NCI-H2227 (cell line): ENCODE measurements at regions not wholly inside any gene's neighbourhood (a gene's known extent, or its start where the extent isn't known, plus 50 kb on each side); places are given as distances from the start of the nearest gene placed in this dataset.
A peak's percentile ranks its signal among the peaks of the same experiment; 100 is the strongest.

Experiments used
- DNase-seq: peaks from one replicate; lab custom pipeline; 2025; ENCODE audit not compliant: unreplicated experiment; lab: John Stamatoyannopoulos, UW

DNA sequence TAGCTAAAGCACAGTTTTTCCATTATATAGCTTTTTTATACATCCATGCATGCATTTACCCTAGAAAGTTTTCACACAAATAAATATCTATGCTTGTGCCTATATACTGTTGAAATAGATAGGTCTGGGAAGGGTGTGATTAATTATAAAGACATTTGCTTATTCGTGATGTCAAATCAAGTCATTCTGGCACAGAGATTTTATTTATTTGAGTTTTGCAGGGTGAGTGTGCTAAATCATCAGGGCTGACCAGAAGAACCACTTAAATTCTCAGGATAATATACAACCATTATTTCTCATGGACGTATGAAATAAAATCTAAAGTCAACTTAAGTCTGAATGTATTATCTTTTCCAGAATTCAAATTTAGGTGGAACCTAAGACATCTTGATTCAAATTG is 295.5 kb downstream of the EPHA4 start:
- DNase-seq: no peak

- DNase-seq: no peak
These were observed 289.7 kb downstream of the EPHA4 start for GRCh38 chr2:221282386-221282785.

DNA sequence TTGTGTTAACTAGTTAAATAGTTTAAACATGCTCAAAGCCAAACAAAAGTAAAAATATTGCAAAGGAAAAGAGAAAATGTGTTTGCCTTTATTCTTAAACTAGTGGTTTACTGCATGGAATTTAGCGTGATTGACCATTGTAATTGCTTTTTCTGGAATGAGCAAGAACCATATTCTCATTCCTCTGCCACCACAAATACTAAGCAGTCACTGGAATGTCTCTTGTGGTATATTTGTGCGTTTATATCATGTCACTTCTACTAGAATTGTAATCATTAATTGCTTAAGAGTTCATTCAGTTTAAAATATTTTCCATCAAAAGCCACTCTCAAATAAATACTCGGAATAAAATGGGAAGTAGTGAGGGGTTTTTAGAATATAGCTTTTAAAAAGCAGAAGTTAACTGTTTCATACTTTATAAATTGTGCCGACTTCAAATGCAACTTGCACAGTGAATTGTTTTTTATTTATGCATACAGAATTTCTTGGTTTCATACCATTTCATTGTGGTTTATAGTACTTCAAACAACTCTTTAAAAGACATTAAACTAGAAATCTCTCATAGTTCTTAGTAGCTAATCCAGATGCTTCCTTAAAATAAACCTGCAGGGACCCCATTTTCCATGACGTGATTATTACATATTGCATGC is 288.1 kb downstream of the EPHA4 start:
- no peak for DNase-seq

DNA sequence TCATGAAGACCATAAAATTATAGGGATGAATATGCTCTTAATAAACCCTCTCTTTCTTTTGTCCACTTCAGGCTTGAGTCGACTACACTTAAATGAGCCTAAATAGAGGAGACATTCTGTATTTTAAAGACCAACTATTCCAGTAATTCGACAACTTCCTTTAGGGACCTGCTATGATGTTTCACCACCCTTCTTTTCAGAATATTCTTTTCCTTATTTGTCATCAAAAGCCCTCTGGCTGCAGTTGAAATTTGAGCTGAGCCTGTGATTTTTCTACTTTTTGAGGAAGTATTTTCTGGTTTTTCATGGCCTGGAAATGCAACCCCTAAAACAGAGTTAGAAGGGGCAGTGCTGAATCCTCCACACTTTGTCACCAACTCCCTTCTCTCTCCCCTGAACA is 287.0 kb downstream of the EPHA4 start:
- no peak for DNase-seq

GRCh38 chr2:221286406-221286805 is 285.7 kb downstream of the EPHA4 start:
- no peak for DNase-seq

DNA sequence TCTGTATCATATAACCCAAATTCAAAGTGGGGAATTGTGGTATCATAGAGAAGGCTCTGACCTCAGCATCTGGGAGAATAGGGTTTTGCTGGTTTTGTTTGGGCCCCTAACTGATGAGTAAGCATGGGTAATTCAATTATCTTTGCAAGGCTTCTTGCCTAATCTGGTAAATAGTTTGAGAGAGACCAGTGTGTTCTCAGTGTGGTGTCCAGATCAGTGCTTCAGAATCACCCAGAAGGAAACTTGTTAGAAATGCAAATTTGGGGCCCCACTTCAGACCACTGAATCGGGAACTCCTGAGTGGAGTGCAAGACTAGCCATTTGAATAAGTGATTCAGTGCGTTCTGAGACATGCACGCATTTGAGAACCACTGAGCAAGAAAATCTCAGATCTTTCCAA is 282.7 kb downstream of the EPHA4 start:
- no peak for DNase-seq

GRCh38 chr2:221289846-221290245 is 282.3 kb downstream of the EPHA4 start:
- no peak for DNase-seq

DNA sequence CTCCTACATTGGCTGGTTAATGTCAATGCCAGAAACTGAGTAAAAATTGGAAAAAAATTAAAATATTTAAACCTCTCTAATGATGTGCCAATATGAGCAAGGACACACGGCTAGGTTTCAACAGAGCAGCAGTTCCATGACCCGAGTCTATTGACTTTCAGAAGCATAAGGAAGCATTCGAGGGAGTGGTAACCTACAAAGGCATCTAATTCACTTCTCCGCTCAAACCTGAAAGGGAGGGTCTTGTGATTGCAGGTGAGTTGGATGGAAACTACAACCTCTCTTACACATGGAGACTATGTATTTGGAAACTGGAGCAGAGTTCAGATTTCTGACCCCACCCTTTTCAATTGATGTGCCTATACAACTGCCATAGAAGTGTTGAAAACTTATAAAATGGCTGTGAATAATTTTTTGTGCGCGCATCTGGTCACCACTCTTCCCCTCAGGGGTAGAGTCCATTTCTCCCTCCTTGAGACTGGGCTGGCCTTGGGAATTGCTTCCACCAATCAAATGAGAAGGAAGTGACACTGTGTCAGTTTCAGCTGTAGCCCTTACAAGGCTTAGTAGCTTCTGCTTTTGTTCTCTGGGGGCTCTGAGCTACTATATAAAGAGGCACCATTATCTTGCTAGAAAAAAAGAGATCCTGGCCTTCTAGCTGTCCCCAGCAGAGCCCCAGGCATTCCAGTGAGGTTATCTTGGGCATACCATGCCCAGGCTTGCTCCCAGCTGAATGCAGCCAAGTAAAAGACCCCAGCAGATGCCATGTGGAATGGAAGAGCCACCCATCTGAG is 278.0 kb downstream of the EPHA4 start:
- DNase-seq: no peak

DNA sequence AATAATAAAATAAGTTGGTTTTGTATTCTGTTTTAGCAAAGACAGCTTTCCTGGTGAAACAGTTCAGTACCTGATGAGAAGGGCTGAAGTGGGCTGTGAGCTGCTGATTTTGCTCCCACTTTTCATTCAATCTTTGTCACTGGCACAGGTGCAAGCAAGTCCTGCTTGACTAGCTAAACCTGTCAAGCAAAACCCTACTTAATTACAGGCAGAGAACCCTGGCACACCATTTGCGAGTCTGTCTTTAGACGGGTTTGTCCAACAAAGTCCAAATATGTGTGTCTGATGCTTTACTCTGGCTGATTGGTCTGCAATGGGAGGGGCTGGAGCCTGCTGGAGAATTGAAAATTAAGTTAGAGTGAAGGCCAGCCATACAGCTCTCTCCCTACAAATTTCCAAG is 267.2 kb downstream of the EPHA4 start:
- DNase-seq: no peak

- DNase-seq: no peak
These were observed 263.5 kb downstream of the EPHA4 start for GRCh38 chr2:221308507-221309066.

- DNase-seq: peak; percentile 49
These were observed 262.1 kb downstream of the EPHA4 start for GRCh38 chr2:221309892-221310583.

- DNase-seq: no peak
These were observed 261.4 kb downstream of the EPHA4 start for GRCh38 chr2:221310730-221311129.

GRCh38 chr2:221312634-221313033 is 259.5 kb downstream of the EPHA4 start:
- no peak for DNase-seq

GRCh38 chr2:221314786-221315185 is 257.3 kb downstream of the EPHA4 start:
- DNase-seq: no peak

DNA sequence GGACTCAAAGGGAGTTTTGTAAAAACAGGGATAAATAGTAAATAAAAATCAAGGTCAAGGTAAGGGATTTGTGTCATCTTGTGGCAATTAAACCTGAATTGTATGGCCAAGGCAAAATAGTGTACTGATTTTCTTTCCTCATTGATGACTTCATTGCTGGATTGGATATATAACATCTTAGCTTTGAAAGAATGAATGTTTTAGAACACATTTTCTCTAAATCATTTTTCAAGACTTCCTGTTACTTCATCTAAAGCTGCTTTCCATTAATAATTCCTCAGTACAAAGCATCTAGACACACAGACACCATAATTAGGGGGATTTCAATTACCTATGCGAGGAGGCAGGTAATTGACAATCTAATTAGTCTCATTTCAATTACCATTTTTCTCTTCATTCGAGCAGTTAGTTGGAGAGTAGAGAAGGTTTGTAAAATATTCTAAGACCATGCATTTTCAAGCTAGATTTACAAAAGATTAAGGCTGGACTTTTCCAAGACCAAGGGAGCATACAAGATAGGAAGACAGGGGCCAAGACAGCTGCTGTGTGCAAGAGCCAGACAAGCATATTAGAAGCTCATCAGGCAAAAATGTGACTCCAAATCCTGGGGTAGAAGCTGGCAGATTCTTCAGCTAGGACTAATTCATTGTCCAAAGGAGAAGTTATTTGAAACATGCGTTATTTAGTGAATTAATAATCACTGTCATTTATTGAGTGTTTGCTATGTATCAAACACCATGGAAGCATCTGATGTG is 253.6 kb downstream of the EPHA4 start:
- no peak for DNase-seq

- no peak for DNase-seq
These were observed 249.4 kb downstream of the EPHA4 start for GRCh38 chr2:221322741-221323140.

DNA sequence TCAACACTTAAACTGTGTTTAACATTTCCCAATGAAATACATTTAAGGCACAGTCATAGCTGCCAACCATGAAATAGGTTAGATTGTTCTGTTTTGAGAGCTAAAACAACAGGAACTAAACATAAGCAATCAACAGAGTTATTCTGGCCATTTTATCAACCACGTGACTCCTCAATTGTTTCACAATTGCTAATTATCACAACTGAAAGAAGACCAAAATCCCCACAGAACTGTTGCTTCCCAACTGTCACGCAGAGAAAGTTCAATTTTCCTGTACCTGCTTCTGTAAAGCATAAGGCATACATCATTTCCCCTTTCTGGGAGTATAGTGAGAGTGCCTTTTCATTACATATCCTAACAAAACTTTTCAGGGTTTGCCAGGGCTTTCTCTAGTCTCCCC is 248.6 kb downstream of the EPHA4 start:
- no peak for DNase-seq

DNA sequence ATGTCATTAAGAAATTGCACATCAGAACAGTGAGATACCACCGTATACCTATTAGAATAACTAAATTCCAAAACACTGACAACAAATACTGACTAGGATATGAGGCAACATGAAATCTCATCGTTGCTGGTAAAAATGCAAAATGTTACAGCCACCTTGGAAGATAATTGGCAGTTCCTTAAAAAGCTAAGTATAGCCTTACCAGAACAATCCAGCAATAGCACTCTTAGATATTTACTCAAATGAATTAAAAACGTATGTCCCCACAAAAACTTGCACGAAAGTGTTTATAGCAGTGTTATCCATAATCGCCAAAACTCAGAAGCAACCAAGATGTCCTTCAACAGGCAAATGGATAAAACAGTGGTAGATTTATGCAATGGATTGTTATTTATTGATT is 241.7 kb downstream of the EPHA4 start:
- no peak for DNase-seq

DNA sequence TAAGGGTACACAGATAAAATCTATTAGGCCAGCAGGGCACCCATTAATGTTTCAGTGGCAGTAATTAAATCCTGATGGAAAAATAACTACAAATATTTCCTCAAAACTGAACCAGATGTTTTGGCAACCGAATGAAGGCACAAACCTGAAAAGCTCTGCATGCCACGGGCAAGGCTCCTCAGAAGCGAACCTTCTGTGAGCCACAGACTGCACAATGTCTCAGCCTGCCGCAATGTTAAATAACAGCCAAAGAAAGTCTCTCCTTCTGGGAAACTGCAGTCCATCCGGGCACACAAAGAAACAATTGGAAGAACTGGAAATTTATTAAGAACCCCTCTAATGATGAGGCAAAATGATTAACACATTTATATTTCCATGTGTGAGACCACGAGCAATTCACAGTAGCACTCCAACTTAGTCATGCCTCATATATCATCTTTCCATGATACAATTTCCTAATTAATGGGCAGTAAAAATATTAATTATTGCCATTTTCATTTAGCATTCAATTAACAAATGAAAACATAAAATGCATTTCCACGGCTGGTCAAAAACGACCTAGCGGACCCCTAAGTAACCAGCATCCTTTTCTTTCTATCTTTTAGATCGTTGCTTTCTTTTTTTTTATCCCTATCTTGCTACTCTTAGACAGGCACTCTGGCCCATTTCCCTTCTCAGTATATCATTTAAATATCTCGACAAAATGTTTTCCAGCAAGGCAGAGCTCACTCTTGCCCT is 237.5 kb downstream of the EPHA4 start:
- no peak for DNase-seq

- peak; percentile 71 for DNase-seq
These were observed 236.8 kb downstream of the EPHA4 start for GRCh38 chr2:221335219-221335752.
